B cell (primary cell): ENCODE measurements at regions not wholly inside any gene's neighbourhood (a gene's known extent, or its start where the extent isn't known, plus 50 kb on each side); places are given as distances from the start of the nearest gene placed in this dataset.

Experiments
- ATAC-seq: fragments of 200-7000 bp; cut with Tn5 transposase; one replicate; pipeline ENCODE4 v1.10.0; 2021; ENCODE audit warnings: low read depth, mild to moderate bottlenecking, moderate number of reproducible peaks, moderate library complexity
- CTCF ChIA-PET: fragments of 350-600 bp; sonication (Branson Sonifier 250); formaldehyde crosslinking; loops from one replicate; lab custom pipeline; 2021; ENCODE audit warnings: antibody characterized with exemption, inconsistent platforms; lab: Charles Lee
- POLR2A ChIA-PET: fragments of 350-600 bp; sonication (Branson Sonifier 250); formaldehyde crosslinking; loops from one replicate; lab custom pipeline; 2021; ENCODE audit warnings: antibody characterized with exemption; lab: Charles Lee
- DNase-seq: peaks from one replicate; pipeline ENCODE4 v3.0.0; 2013
- H2AFZ ChIP-seq: 2 replicates; pipeline ENCODE4 v1.6.1; 2012; ENCODE audit warnings: mild to moderate bottlenecking, low read depth, low read length; ENCODE audit not compliant: insufficient read depth, poor library complexity, severe bottlenecking
- H3K27ac ChIP-seq, 2 donors: 1 replicate in 1 of 2; 2 replicates in 1 of 2; pipeline ENCODE4 v1.5.1; 2012 to 2013; ENCODE audit warnings: low read length in 2 of 2, mild to moderate bottlenecking in 2 of 2, moderate library complexity in 1 of 2
- H3K27me3 ChIP-seq, 4 experiments: fragments of 200-600 bp in 1 of 4; sonication (generic) in 1 of 4; replicated peaks in 1 of 4; 1 replicate in 2 of 4; 2 replicates in 2 of 4; pipeline versions ENCODE4 v1.6.1 to v1.7.0; 2013 to 2016; ENCODE audit warnings: low read length in 3 of 4, mild to moderate bottlenecking in 2 of 4, mixed read lengths in 1 of 4, moderate library complexity in 1 of 4; ENCODE audit not compliant: insufficient read depth in 4 of 4, control insufficient read depth in 3 of 4; ENCODE audit errors: control extremely low read depth in 1 of 4
- H3K36me3 ChIP-seq, 2 experiments: replicated peaks in 1 of 2; 1 replicate in 1 of 2; 2 replicates in 1 of 2; pipeline versions ENCODE4 v1.6.1 to v1.7.1; 2013; ENCODE audit warnings: low read length in 1 of 2; ENCODE audit not compliant: insufficient read depth in 2 of 2, control insufficient read depth in 1 of 2; ENCODE audit errors: control extremely low read depth in 1 of 2, extremely low read depth in 1 of 2
- H3K4me1 ChIP-seq, 2 donors: fragments of 200-600 bp in 1 of 2; sonication (generic) in 1 of 2; 1 replicate in 1 of 2; 2 replicates in 1 of 2; pipeline versions ENCODE4 v1.5.1 to v1.6.1; 2013 to 2017; ENCODE audit warnings: low read length in 2 of 2; ENCODE audit not compliant: control insufficient read depth in 2 of 2, insufficient read depth in 2 of 2
- H3K4me2 ChIP-seq: replicated peaks from 2 replicates; pipeline ENCODE3; 2012; ENCODE audit warnings: mild to moderate bottlenecking, low read depth, low read length; ENCODE audit not compliant: poor library complexity, severe bottlenecking
- H3K4me3 ChIP-seq, 5 experiments: fragments of 200-600 bp in 1 of 5; sonication (generic) in 1 of 5; 1 replicate in 3 of 5; 2 replicates in 2 of 5; pipeline versions ENCODE4 v1.5.1 to v1.7.0; 2011 to 2016; ENCODE audit warnings: low read length in 4 of 5, mild to moderate bottlenecking in 4 of 5, low read depth in 2 of 5, control low read depth in 1 of 5, moderate library complexity in 1 of 5; ENCODE audit not compliant: insufficient read depth in 1 of 5; ENCODE audit errors: control extremely low read depth in 1 of 5, extremely low read depth in 1 of 5
- H3K79me2 ChIP-seq: fragments of 200-600 bp; sonication (generic); one replicate; pipeline ENCODE4 v1.6.0; 2016; ENCODE audit warnings: low read length; ENCODE audit not compliant: control insufficient read depth, insufficient read depth
- H3K9ac ChIP-seq: fragments of 200-600 bp; sonication (generic); 2 replicates; pipeline ENCODE4 v1.6.1; 2017; ENCODE audit warnings: mild to moderate bottlenecking, low read length, moderate library complexity
- H3K9me3 ChIP-seq, 3 donors: one replicate each; pipeline versions ENCODE4 v1.6.1 to v1.7.1; 2013; ENCODE audit warnings: low read length in 2 of 3; ENCODE audit not compliant: control insufficient read depth in 2 of 3, insufficient read depth in 1 of 3; ENCODE audit errors: control extremely low read depth in 1 of 3
- H4K20me1 ChIP-seq: 2 replicates; pipeline ENCODE4 v1.6.0; 2012; ENCODE audit warnings: mild to moderate bottlenecking, low read length; ENCODE audit not compliant: insufficient read depth, control insufficient read depth, poor library complexity, severe bottlenecking
- H3K27ac Mint-ChIP-seq: one replicate; pipeline ENCODE4 v1.8.0; 2021; ENCODE audit warnings: mixed read lengths
- H3K27me3 Mint-ChIP-seq: one replicate; pipeline ENCODE4 v1.8.0; 2021; ENCODE audit warnings: mixed read lengths
- H3K4me1 Mint-ChIP-seq: one replicate; pipeline ENCODE4 v1.8.0; 2021; ENCODE audit warnings: mixed read lengths
- H3K4me3 Mint-ChIP-seq: one replicate; pipeline ENCODE4 v1.8.0; 2021; ENCODE audit warnings: mixed read lengths
- H3K9me3 Mint-ChIP-seq: one replicate; pipeline ENCODE4 v1.8.0; 2022; ENCODE audit warnings: mixed read lengths; ENCODE audit not compliant: insufficient read depth
- CTCF ChIP-seq: fragments of 200-600 bp; IDR thresholded peaks from one replicate; pipeline ENCODE4 v1.8.0; 2022; ENCODE audit warnings: antibody characterized with exemption, mild to moderate bottlenecking
- EZH2 ChIP-seq: IDR thresholded peaks from 2 replicates; pipeline ENCODE4 v1.6.1; 2012; ENCODE audit warnings: borderline replicate concordance, low read depth, mild to moderate bottlenecking, moderate library complexity, low read length; ENCODE audit not compliant: insufficient read depth, poor library complexity, severe bottlenecking
- WGBS: methylation state at CpG from one replicate; pipeline ENCODE4 v1.1.5; 2013; ENCODE audit warnings: missing lambda C conversion rate; ENCODE audit not compliant: insufficient coverage; 5-methylcytosine and 5-hydroxymethylcytosine counted together
- intact Hi-C: fragments of 100-400 bp; cut with micrococcal nuclease; formaldehyde crosslinking; loops from one replicate; pipeline ENCODE4 v1.10.0; 2022

- no peaks in the 10 kb centered on the region for H3K9me3 Mint-ChIP-seq
- no peak overlapping the region for H3K27ac Mint-ChIP-seq
- no peak overlapping the region for H3K4me3 Mint-ChIP-seq
- H3K27ac ChIP-seq: no peak overlapping the region
- H2AFZ ChIP-seq: no peak overlapping the region
- no peaks in the 10 kb centered on the region for H3K4me1 Mint-ChIP-seq
- POLR2A ChIA-PET: no interaction called here
- H3K9me3 ChIP-seq: peaks cover 0 to 3% (median 0%) of the 10 kb centered on the region in 3 donors
- H3K4me2 ChIP-seq: no peak overlapping the region
- no peak for TF ChIP-seq CTCF
- TF ChIP-seq EZH2: no peak
- H3K27me3 Mint-ChIP-seq: peaks cover 18% of the 10 kb centered on the region
- H3K9ac ChIP-seq: no peak overlapping the region
- H4K20me1 ChIP-seq: no peaks in the 10 kb centered on the region
- no peaks in the 10 kb centered on the region for H3K36me3 ChIP-seq
- H3K4me3 ChIP-seq: no peak overlapping the region
- CTCF ChIA-PET: no interaction called here
- no peaks in the 10 kb centered on the region for H3K79me2 ChIP-seq
- ATAC-seq (no peak), DNase-seq (no peak)
- no peaks in the 10 kb centered on the region for H3K4me1 ChIP-seq
- intact Hi-C loops: no loop called here
- H3K27me3 ChIP-seq: peaks cover 0 to 3% (median under 1%) of the 10 kb centered on the region in 4 experiments
- 80% methylated on average over 1 of the region's 2 CpGs for WGBS
Observed at GRCh38 chr2:176845718-176846117, 366.9 kb upstream of the HNRNPA3 start.

- H3K79me2 ChIP-seq: no peaks in the 10 kb centered on the region
- H3K9ac ChIP-seq: no peak overlapping the region
- WGBS: 67% methylated on average over 2 of the region's 4 CpGs
- Mint-ChIP-seq H3K9me3 (no peaks in the 10 kb centered on the region), H3K4me3 (no peak overlapping the region), H3K27ac (no peak overlapping the region), H3K4me1 (no peaks in the 10 kb centered on the region), H3K27me3 (peaks cover 18% of the 10 kb centered on the region)
- no peaks in the 10 kb centered on the region for H3K4me1 ChIP-seq
- no peaks in the 10 kb centered on the region for H4K20me1 ChIP-seq
- POLR2A ChIA-PET: no interaction called here
- H3K4me3 ChIP-seq: no peak overlapping the region
- CTCF ChIA-PET: no interaction called here
- ATAC-seq (no peak), DNase-seq (no peak)
- no peak overlapping the region for H2AFZ ChIP-seq
- peaks cover 0 to 3% (median 0%) of the 10 kb centered on the region in 3 donors for H3K9me3 ChIP-seq
- TF ChIP-seq EZH2 (no peak), CTCF (no peak)
- no peaks in the 10 kb centered on the region for H3K36me3 ChIP-seq
- intact Hi-C loops: no loop called here
- H3K27ac ChIP-seq: no peak overlapping the region
- peaks cover 0 to 3% (median under 1%) of the 10 kb centered on the region in 4 experiments for H3K27me3 ChIP-seq
- no peak overlapping the region for H3K4me2 ChIP-seq
Observed at GRCh38 chr2:176847575-176847974, 365.0 kb upstream of the HNRNPA3 start.
